ENCODE measurements at regions not wholly inside any gene's neighbourhood (a gene's known extent, or its start where the extent isn't known, plus 50 kb on each side); places are given as distances from the start of the nearest gene placed in this dataset.

GRCh38 chr4:154137320-154137905 is 348.5 kb upstream of the SFRP2 start:
- no peak for TF ChIP-seq CTCF (IDR thresholded peaks at IDR 0.05)
- TF ChIP-seq POLR2A (IDR thresholded peaks at IDR 0.05), result no peak

Data from testis (tissue), 2 donors.